Type B pancreatic cell (in vitro differentiated cells): ENCODE measurements at regions not wholly inside any gene's neighbourhood (a gene's known extent, or its start where the extent isn't known, plus 50 kb on each side); places are given as distances from the start of the nearest gene placed in this dataset.

Experiments used
- DNase-seq: peaks from one replicate; pipeline ENCODE4 v3.0.0; 2021; ENCODE audit warnings: mixed read lengths; ENCODE audit not compliant: unreplicated experiment; ENCODE audit errors: extremely low spot score
- H3K27ac Mint-ChIP-seq: 2 replicates; pipeline ENCODE4 v1.8.0; 2021; ENCODE audit warnings: mild to moderate bottlenecking, mixed read lengths
- H3K27me3 Mint-ChIP-seq: 2 replicates; pipeline ENCODE4 v1.8.0; 2021; ENCODE audit warnings: mixed read lengths
- H3K36me3 Mint-ChIP-seq: 2 replicates; pipeline ENCODE4 v1.8.0; 2021; ENCODE audit warnings: mixed read lengths
- H3K4me1 Mint-ChIP-seq: one replicate; pipeline ENCODE4 v1.8.0; 2021; ENCODE audit warnings: mixed read lengths; ENCODE audit not compliant: unreplicated experiment
- H3K4me3 Mint-ChIP-seq: 2 replicates; pipeline ENCODE4 v1.8.0; 2021; ENCODE audit warnings: mild to moderate bottlenecking, mixed read lengths
- H3K9me3 Mint-ChIP-seq: 2 replicates; pipeline ENCODE4 v1.8.0; 2021; ENCODE audit warnings: mixed read lengths
- CTCF ChIP-seq: fragments of 200-600 bp; sonication (generic); conservative IDR thresholded peaks from 2 replicates; pipeline ENCODE4 v1.5.0; 2021; ENCODE audit warnings: antibody characterized with exemption, mild to moderate bottlenecking

- H3K27me3 Mint-ChIP-seq = peaks cover 12% of the 10 kb centered on the region
- H3K36me3 Mint-ChIP-seq = no peaks in the 10 kb centered on the region
- no peaks in the 10 kb centered on the region for H3K9me3 Mint-ChIP-seq
- H3K4me1 Mint-ChIP-seq = no peaks in the 10 kb centered on the region
- peak; percentile 58 for DNase-seq
- no peak for TF ChIP-seq CTCF
- H3K4me3 Mint-ChIP-seq = no peak overlapping the region
- H3K27ac Mint-ChIP-seq = no peak overlapping the region
Observed at GRCh38 chr13:111484141-111484925, 163.9 kb downstream of the TEX29 start.

- no peak for TF ChIP-seq CTCF
- H3K4me3 Mint-ChIP-seq = no peak overlapping the region
- peak; percentile 20 for DNase-seq
- H3K9me3 Mint-ChIP-seq = no peaks in the 10 kb centered on the region
- H3K27me3 Mint-ChIP-seq = peaks cover 12% of the 10 kb centered on the region
- no peak overlapping the region for H3K27ac Mint-ChIP-seq
- no peaks in the 10 kb centered on the region for H3K4me1 Mint-ChIP-seq
- no peaks in the 10 kb centered on the region for H3K36me3 Mint-ChIP-seq
Observed at GRCh38 chr13:111484959-111485358, 164.5 kb downstream of the TEX29 start.

- no peaks in the 10 kb centered on the region for H3K36me3 Mint-ChIP-seq
- peaks cover 13% of the 10 kb centered on the region for H3K27me3 Mint-ChIP-seq
- H3K4me1 Mint-ChIP-seq = no peaks in the 10 kb centered on the region
- H3K4me3 Mint-ChIP-seq = no peak overlapping the region
- H3K9me3 Mint-ChIP-seq = no peaks in the 10 kb centered on the region
- no peak overlapping the region for H3K27ac Mint-ChIP-seq
- DNase-seq = peak; percentile 49
- TF ChIP-seq CTCF = no peak
Observed at GRCh38 chr13:111485491-111486250, 165.2 kb downstream of the TEX29 start.

GRCh38 chr13:111486331-111486730, 165.9 kb downstream of the TEX29 start:
- H3K27me3 Mint-ChIP-seq = peaks cover 18% of the 10 kb centered on the region
- H3K9me3 Mint-ChIP-seq = no peaks in the 10 kb centered on the region
- no peak overlapping the region for H3K4me3 Mint-ChIP-seq
- peak; percentile 51 for DNase-seq
- no peak overlapping the region for H3K27ac Mint-ChIP-seq
- no peaks in the 10 kb centered on the region for H3K4me1 Mint-ChIP-seq
- no peaks in the 10 kb centered on the region for H3K36me3 Mint-ChIP-seq
- TF ChIP-seq CTCF = no peak

GRCh38 chr13:111486801-111487200, 166.4 kb downstream of the TEX29 start:
- H3K4me3 Mint-ChIP-seq = no peak overlapping the region
- no peaks in the 10 kb centered on the region for H3K9me3 Mint-ChIP-seq
- peak; percentile 40 for DNase-seq

More at GRCh38 chr13:111486801-111487200, 166.4 kb downstream of the TEX29 start:
- no peaks in the 10 kb centered on the region for H3K4me1 Mint-ChIP-seq
- H3K27me3 Mint-ChIP-seq = peaks cover 22% of the 10 kb centered on the region
- H3K36me3 Mint-ChIP-seq = no peaks in the 10 kb centered on the region
- H3K27ac Mint-ChIP-seq = no peak overlapping the region
- no peak for TF ChIP-seq CTCF
